HG03558 (cell line): ENCODE measurements at regions not wholly inside any gene's neighbourhood (a gene's known extent, or its start where the extent isn't known, plus 50 kb on each side); places are given as distances from the start of the nearest gene placed in this dataset.

Experiments used
- ATAC-seq: cut with Tn5 transposase; IDR thresholded peaks from one replicate; pipeline ENCODE4 v1.9.1; 2021; ENCODE audit warnings: moderate number of reproducible peaks; ENCODE audit not compliant: unreplicated experiment; ENCODE audit errors: extremely low read depth

DNA sequence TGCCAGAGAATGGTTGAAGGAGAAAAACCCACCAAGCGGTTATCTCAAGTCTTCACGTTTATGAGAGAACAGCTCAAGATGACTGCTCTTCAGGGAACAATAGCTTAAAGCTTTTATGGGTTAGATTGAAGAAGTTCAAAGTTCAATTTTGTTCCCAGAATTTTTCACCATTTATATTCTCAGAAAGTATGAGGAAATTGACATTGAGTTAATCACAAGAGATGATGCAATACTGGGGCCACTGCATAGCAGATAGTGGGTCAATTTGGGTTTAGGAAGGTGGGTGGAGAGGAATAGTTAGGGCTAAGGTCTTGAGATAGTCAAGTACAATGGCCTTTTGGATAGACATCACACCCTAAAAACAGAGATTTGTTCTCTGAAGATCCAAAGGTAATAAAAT is 539.3 kb downstream of the SQOR start:
- ATAC-seq: no peak

DNA sequence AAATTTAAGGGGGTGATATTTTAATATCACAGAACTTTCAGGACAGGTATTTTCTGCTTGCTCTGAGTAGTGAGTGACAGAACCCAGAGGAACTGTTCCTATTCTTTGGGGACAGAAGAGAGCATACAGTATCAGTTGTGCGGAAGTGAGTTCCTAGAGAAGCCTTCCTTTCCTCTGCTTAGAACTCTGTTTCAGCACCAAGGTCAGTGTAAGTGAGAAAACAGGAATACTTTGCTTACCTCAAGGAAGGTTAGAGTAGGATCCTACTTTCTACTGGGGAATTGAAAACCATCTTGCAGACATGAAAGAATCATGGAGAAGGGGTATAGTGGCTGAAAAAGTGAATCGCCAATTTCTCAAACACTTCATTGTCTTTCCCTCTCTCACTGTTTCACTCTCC is 542.4 kb downstream of the SQOR start:
- ATAC-seq: no peak

DNA sequence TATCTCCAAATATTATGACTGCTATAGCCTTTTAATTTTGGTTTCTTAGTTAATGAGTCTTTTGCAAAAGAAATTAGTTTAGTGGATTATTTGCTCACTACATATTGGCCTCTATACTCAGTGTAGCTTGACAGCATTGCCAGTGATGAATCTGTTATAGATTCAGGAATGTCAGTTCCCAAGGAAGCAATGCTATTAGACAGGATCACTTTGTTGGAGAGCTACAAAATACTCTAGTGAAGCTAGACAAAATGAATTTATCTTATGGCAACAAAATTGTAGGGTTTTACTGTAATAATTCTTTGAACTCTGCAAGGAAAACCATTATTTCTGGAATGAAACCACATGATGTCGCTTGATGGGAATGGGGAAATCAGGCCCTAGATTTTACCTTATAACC is 543.3 kb downstream of the SQOR start:
- no peak for ATAC-seq

DNA sequence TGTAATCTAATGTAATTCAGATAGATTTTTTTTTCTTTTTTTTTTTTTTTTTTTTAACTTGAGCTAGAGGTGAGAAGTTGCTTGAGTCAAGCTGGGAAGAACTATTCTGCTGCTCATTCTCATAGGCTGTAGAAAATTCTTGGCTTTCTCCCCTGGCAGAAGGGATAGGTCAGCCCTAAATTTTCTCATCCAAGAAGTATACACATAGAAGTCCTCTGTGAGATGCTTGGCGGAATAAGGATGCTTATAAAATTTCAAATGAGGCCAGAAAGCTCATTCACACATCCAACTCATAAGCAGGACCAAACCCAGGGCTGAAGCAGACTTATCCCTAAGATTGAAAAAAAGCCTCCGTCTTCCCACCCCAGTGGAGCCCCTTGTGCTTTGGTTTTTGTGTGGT is 572.5 kb downstream of the SQOR start:
- no peak for ATAC-seq

DNA sequence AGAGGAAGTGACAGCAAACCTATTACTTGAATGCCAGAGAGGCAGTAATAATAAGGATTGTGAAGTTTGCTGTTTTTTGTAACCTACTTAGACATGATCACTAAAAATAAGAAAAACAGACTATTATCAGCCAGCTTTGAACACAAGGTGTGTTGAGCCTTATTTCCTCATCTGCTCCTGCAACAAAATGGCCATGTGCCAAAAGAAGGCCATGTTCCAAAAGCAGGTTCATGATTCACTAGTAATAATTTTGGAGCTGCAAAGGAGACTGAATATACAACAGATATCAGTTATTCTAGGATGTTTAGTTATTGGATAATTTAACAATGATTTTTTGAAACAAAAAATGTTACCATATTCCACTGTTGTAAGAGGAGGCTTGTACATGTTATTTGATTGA is 578.7 kb downstream of the SQOR start:
- ATAC-seq: no peak

DNA sequence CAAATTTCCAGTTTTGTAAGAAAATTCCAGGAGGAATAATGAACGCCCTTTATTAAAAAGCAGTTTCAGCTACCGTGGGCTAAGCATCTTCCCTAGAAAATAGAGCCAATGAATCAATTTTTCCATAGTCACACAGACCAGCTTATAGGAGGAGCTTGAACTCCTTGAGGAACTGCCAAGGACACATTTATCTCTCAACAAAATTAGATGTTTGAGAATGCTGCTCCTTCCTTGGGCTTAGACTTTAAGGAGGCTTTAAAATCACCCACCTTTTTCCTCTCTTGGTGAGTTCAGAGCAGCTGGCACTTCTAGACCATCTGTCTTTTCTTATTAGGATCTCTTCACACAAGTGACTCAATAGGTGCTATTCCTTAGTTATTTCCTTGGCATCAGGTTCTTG is 588.0 kb downstream of the SQOR start:
- ATAC-seq: no peak

DNA sequence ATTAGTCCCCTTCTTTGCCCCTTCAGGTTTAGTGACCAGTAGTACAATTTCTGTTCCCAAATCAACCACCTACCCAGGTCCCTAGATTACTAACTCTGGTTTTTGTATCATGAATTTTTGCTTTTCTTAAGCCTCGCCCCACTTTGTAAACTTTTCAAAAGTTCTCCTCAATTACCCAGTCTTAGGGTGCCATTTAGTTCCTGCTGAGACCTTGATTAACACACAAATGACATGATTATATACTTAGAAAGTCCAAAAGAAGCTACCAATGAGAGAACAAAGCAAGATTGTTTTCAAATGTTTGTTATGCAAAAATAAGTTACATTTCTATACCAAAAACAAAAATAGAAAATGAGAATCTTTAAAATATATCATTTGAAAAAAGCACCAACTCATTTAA is 594.4 kb downstream of the SQOR start:
- ATAC-seq: no peak

DNA sequence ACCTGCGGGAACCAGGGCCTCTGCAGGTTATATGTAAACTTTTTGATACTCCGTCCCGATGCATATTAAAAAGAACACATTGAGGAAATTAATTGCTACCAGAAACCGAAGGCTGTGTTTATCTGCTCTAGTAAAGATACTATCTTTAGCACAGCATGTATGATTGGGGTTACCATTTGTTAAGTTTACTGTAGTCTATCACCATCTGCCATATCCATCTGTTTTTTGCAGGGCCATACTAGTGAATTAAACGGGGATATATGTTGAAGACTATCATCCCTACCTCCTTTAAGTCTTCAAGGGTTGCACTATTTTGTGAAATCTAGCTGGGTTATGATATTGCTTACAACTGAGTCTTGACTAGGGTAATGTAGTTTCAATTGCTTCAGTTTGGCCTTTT is 597.0 kb downstream of the SQOR start:
- no peak for ATAC-seq

DNA sequence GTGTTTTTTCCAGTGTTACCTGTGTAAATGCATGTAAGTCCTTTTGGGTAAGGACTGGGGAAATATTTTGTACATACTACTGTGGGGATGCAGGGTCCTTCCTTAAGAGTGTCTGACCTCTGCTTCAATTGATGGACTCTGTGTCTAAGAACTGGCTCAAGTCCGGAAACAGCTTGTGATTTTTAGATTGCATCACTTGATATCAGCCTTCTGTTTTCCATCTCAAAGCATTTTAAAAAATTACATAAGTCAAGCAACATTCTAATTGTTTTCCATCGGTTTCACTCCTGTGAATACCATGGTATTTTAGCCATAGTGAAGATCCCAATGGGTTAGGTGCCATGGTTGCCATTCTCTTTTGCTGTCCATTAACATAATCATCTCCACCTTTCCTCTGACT is 597.6 kb downstream of the SQOR start:
- ATAC-seq: no peak

DNA sequence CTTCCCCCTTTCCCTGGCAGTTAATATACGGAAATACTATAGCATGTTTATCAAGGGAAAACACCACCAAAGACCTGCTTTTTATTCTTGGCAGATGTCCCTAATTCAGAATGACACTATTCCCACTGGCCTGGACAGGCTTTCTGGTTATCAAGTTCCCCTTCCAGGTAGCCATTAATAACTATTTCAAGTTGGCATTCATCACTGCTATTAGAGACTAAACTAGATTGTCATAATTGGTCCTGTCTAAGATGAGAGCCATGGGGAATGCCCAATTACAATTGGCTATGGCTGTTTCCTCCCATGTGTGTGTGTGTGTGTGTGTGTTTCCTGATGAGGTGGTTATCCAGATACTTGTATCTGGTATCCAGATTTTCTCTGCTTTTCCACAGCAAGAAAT is 608.1 kb downstream of the SQOR start:
- ATAC-seq: no peak

DNA sequence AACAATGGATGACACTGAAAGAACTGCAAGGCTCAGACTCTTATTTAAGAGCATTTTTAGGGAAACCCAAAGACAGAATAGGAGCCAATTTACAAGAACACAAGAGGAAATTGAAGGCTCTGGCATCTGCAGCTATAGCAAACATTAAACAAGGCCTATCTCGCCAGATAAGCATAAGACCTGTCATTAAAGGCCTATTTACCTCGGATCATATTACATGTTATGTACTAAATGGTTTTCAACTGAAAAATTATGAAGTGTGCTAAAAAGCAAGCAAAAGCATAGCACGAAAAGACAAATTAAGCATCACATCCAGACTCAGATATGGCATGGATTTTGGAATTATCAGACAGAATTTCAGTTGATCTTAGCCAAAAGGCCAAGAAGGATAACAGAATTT is 617.1 kb downstream of the SQOR start:
- ATAC-seq: no peak

DNA sequence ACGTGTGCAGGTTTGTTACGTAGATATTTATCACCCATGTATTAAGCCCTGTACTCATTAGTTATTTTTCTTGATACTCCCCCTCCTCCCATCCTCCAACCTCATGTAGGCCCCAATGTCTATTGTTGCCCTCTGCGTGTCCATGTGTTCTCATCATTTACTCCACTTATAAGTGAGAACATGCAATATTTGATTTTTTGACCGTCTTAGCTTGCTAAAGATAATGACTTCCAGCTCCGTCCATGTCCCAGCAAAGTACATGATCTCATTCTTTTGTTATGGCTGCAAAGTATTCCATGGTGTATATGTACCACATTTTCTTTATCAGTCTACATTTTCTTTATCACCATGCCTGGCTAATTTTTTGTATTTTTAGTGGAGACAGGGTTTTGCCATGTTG is 623.2 kb downstream of the SQOR start:
- ATAC-seq: no peak

DNA sequence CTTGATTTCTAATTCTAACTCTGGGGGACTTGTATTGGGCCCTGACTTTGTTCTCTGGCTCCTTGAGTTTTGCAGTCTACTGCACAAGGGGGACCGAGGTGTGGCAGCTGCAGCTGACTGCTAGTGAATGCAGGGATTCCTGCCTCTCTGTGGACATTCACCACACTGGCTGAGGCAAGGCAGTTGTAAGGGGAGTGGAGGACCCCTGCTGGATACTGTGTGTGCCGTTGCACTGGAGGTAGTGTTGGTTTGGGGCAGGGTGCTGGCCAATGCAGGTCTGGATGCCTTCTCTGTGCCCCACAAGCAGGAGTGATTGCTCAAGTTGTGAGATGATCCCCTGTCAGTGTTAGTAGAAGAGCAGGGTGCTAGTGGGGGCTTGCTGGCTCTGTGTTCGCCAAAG is 626.1 kb downstream of the SQOR start:
- no peak for ATAC-seq

DNA sequence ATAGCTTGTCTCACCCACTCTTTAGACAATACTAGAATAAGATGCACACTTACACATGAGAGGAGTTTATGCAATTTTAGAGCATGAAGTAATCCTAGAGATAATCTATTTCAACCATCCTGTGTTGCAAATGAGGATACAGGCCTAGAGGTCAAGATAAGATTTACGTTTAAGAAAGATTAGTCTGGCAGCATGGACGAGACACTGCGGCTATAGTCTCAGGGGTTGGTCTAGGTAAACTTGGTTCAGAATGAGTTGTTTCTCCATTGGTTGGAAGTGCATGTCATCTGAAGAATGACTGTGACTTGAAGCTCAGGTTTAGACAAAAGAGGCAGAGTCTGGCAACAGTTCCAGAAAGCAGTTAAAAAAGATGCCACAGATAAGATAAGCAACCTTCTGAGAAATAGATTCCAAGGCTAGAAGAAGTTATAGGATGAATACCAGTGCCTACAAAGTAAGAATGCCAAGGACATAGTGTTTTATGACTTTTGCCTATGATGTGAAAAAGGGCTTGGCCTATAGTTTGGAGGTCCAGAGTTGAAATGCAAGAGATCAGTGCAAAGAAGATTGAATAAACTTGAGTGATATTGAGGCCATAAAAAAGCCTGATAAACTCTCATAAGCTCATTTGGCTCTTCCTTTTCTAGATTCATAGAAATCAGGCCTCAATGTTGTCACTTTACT is 631.0 kb downstream of the SQOR start:
- ATAC-seq: no peak

DNA sequence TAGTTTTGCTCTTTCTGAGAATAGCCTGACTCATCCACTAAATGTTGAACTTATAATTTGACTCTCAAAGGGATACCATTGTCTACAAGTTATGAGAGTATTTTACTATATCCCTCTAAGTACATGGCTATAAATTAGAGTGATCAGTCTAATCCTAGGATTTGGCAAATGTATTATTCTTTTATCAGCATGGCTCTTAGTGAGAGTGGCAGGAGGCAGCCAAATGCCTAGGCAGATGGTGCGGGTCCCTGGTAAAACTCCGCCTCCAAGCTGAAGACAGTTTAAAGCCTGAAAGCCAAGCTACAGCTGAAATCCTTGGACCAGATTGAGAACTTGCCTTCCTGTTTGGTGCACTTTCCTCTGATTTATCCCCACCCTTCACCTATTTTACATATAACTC is 631.8 kb downstream of the SQOR start:
- ATAC-seq: no peak

DNA sequence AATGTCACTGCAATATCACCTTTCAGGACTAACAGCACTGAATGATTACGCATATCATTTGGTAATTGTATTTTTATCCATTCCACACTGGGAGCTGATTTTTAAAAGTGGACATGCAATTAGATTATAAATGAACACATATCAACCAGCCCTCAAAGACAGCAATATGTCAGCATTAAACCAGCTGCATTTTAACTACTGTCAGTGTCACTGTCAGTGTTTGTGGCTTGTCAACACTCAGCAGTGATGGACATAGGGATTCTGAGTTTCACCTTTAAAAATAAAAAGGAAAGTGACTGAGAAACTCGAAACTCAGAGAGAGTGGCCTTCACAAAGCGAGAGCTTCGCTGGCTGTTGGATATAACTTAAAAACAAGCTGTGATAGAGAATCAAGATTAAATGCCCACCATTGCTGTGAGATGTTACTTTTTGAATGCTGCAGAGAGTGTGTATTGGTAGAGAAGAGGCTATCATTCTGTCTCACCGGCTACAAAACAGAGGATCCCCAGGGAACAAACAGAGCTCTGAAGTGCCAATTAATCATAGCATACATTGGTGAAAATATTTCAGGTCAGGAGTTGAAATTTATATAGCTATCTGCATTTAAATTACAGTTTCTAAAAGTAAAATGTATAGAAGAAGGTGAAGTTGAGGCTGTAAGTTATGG is 635.8 kb downstream of the SQOR start:
- no peak for ATAC-seq

DNA sequence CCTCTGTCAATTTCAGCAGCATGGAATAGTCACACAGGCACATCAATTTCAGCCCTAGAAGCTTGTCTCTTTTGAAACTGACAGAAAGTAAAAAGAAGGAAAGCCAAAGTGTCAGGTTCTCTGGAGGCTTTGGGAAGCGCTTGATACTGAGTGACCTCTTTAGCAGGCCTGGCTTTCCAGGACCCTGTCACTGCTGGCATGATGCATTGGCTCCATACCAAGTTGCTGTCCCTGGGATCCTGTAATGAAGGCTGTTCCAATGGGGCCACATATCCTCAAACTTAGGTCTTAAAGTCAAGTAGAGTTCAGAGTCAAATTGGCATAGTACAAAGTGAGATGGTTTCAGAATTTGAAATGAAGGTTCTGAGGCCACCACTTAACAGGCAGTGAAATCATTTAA is 640.9 kb downstream of the SQOR start:
- ATAC-seq: no peak

DNA sequence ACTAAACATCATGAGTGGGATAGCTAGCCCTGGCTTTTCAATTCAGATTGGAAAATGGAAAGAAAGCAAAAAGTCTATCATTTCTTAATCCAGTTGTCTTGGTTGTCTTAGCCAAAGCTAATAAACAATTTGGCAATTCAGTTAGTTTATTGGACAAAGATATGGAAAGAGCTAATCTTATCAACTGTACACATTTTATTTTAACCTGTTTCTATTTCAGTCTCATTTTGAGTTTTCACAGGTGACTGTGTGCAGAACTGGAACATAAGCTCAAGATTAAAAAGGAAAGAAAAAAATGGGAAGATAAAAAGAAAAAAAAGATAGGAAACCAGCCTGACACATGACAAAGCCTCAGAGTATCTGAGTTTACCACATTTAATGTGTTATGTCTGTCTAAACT is 642.6 kb downstream of the SQOR start:
- ATAC-seq: no peak

DNA sequence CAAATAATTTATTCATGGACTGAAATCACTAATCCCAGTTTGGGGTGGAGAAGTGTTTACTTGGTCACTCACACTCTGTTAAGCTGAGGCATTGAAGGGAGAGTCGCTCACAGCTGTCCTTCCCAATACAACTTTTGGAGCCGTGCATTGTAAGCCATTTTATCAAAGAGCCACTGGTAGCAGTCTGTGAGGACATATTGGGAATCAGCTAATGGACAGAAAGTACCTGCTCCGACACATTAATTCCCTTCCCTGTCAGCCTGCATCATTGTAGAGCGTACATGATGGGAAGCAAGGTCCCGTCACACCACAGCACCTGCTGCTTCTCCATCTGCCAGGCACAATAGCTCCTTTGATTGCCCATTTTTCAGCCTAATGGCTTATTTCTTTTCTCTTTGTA is 643.2 kb downstream of the SQOR start:
- no peak for ATAC-seq

DNA sequence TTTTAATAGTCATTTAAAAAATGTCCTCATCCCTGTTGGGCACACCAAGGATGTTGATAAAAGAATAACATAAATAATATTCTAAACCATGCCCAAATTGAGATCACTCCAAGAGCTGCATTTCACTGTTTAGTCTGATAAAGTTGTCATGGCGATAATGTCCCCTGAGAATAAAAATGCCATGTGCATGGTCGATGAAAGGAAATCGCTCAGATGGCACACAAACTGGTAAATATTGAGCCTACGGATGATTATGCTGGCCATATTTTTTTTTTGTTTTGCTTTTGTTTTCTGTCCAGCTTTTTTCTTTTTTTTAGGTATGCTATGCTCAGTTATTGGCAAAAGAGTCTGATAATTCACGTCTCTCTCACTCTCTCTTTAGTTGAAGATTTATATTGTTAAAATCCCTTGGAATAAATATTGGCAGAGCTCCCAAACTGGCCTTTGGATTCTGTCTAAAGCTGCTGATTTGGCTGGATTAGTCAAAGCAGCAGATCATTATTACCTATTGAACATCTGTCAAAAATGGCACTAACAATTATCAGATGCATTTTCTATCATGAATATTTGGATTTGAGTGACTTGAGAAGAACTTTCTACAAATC is 643.8 kb downstream of the SQOR start:
- no peak for ATAC-seq

DNA sequence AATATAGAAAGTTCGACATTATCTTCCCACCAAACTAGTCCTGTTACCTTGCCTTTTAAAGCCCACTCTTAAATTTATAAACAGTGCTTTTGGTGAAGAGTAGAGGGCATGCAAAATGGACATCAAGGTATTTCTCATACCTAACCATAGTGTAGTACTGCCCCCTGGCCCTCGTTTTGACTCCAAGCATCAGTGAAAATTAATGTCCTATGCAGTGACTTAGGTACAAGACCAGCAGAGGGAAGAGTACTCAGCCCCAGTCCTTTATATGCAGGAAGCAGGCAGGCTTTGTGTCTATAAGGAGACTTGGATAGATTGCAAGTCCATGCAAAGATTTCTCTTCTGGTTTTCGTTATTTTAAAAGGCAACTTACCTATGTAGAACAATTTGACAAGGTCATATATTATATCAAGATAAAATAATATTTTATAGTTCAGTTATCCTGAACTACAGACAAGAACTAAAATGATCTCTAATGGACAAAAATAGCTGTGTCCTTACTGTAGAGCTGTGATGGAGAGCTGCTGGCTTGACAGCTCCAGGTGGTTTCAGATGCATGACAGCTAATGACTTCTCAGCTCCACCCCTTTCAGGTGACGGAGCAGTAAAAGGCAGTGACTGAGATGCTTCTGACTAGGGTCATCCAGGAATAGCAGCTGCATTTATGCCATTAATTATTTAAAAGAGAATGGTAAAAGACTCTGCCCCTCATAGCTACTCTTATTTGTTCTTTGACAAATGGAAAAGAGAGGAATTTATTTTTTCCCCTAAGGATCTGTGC is 646.1 kb downstream of the SQOR start:
- ATAC-seq: no peak
